GM19238 (cell line): ENCODE measurements at regions not wholly inside any gene's neighbourhood (a gene's known extent, or its start where the extent isn't known, plus 50 kb on each side); places are given as distances from the start of the nearest gene placed in this dataset.

Experiments used
- DNase-seq: peaks from one replicate; pipeline ENCODE4 v3.0.0; 2011; ENCODE audit warnings: low spot score; ENCODE audit not compliant: insufficient read length

DNA sequence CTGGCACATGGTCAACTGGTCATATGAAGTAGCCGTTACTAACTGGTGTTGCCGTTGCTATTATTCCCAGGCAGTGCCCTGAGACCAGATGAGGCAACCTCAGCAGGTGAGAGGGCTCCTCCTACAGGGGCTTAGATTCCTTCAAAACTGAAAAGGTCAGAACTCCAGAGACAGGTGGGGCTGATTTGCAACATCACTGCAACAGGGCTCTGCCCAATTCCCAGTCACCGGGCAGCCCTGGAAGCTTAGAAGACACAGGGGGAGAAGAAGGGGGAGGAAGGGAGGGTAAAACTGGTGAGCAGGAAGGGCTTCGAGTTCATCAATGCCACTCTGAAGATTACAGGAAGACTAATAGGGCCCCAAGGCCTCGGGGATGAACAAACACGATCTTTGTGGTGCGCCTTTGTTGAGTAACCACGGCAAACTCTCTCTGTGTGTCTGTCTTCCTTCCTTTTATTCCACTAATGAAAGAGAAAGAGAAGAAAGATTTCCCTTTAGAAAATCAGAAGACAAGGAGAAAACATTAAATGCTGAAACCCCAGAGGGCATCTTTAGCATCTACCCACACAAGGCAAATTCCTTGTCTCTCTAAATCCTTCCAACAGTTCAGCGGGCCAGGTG is 749.1 kb upstream of the TBX3 start:
- DNase-seq: no peak

DNA sequence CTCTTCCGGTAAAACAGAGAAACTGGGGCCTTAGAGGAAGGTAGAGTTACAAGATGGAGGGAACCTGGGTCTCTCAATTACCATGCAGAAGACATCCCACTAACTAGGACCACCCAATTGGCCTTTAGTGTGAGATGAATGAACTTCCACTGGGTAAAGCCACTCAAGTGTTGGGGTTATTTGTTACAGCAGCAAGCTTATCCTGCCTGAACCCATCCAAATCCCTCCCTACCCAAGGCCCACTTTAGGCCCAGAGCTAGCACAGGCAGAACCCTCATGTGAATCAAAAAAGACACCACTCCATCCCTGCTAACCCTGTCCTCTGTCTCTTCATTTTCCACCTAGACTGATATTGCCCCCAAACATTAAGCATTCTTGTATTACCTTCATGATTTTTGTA is 746.7 kb upstream of the TBX3 start:
- DNase-seq: no peak

DNA sequence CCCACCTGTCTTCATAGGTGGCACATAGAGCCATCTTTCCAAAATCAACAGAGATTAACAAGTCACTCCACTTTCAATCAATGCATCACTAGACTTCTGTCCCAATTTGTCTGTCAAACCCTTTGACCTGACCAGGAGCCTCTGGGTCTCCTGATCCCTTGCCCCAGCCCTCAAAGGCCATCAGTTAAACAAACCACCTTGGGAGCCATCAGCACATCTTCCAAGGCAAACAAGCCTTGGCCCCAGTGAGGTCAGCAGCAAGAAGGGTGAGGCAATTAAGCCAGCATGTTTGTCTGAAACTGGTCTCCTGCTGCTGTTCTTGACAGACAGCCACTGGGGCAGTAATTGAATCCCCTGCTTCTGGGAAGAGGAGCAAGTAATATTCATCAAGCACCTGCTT is 742.8 kb upstream of the TBX3 start:
- no peak for DNase-seq

DNA sequence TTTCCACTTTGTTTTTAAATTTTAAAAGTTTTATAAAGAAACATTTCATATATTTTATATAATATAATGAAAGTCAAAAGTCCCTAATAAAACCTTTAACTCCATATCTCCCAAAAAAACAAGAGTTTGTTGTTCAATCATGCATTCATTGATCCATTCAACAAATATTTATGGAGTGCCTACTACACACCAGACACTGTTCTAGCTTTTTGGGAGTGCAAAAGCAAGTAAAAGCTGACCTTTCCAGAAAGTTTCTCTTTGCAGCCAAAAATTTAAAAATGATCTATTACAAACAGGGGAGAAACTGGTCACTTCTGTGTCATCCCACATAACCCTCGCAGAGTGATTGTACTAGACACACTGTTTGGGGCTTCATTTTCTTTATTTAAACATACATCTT is 740.0 kb upstream of the TBX3 start:
- DNase-seq: no peak

- DNase-seq: no peak
Measured at GRCh38 chr12:115423546-115423987, 739.6 kb upstream of the TBX3 start.

GRCh38 chr12:115422845-115423545 is 739.0 kb upstream of the TBX3 start:
- DNase-seq: no peak

- no peak for DNase-seq
Measured at GRCh38 chr12:115421796-115422709, 738.1 kb upstream of the TBX3 start.

DNA sequence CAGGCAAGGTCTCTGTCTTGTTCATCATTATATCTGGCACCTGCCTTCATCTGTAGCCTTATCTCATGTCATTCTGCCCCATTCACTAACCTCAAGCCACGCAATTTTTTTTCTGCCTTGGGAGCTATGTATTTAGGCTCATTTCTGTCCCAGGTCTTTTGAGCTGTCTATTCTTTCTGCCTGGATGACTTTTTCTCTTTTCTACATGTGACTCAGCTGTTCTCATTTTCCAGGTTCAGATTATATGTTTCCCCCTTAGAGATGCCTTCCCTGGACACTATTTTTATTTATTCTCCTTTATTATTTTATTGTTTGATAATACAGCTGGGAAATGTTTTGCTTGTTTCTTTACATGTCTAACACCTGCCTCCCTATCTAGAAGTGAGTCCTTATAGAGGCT is 737.4 kb upstream of the TBX3 start:
- no peak for DNase-seq

- DNase-seq: no peak
Measured at GRCh38 chr12:115419145-115419646, 735.2 kb upstream of the TBX3 start.

- no peak for DNase-seq
Measured at GRCh38 chr12:115417610-115418009, 733.6 kb upstream of the TBX3 start.

- DNase-seq: no peak
Measured at GRCh38 chr12:115416869-115417268, 732.9 kb upstream of the TBX3 start.

GRCh38 chr12:115413626-115414025 is 729.7 kb upstream of the TBX3 start:
- DNase-seq: no peak

DNA sequence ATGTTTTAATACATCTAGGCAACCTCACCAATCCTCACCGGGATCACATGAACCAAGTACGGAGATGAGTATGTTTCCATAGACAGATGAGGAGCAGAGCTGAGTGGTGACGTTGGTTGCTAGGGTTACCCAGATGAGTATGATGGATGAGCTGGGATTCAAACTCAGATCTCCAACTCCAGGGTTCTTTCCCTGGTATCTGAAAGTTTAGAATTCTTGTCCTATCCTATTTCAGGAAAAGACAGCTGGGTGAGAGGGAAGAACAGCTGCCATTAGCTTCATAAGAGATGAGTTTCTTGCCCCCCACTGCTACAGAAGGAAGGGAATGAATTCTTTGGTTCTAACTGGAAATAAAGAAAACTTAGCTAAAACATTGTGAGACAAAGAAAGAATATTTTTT is 728.9 kb upstream of the TBX3 start:
- no peak for DNase-seq

DNA sequence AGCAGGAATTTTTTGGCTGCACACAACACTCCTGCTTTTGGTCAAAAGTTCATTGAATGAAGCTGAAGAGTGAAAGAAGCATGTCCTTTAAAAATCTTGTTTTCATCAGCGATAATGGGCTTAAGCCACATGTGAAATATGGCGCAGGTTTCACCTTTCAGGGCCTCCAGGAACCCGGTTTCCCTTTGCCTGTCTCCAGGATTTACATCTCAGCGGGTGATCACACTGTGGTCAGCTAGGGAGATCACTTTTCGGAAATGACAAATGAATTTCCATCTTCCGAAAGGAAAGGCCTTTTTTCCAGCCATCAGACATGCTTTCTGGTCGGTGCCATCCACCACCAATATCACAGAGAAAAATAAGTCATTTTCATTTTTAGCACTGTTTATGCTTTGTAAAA is 727.1 kb upstream of the TBX3 start:
- no peak for DNase-seq

DNA sequence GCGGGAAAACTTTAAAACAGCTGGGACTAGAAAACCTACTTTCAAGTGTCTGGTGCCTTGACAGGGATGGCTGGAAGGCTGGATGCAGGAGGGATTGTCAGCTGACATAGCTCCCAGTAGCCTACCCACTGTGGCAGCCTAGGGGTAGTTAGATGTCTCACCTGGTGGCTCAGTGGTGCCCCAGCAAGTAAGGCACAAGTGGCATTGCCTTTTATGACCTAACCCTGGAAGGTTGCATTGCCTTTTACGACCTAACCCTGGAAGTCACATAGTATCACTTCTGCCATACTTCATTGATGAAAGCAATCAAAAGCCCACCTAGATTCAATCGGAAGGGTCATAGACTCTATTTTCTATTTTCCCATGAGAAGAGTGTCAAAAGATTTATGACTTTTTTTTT is 724.7 kb upstream of the TBX3 start:
- DNase-seq: no peak

GRCh38 chr12:115407723-115408122 is 723.7 kb upstream of the TBX3 start:
- no peak for DNase-seq

DNA sequence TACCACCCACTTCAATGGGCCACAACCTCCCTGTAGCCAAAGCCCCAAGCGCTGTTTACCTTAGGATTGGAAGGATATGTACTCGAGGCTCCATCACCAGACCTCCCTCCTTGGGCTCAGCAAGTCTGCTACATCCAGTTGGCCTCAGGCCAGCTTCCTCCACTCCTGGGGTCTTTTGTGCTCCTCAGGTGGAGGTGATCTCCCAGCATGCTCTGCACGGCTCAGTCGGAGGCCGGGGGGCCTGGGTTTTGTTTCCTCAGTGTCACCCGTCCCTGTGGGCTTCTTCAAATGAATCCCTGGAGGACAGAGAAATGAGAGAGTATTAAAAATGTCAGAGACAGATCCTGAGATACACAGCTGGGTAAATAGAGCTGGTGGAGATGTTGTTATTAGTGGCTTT is 723.1 kb upstream of the TBX3 start:
- no peak for DNase-seq

GRCh38 chr12:115405471-115405860 is 721.5 kb upstream of the TBX3 start:
- no peak for DNase-seq

GRCh38 chr12:115404761-115405470 is 720.9 kb upstream of the TBX3 start:
- DNase-seq: no peak

DNA sequence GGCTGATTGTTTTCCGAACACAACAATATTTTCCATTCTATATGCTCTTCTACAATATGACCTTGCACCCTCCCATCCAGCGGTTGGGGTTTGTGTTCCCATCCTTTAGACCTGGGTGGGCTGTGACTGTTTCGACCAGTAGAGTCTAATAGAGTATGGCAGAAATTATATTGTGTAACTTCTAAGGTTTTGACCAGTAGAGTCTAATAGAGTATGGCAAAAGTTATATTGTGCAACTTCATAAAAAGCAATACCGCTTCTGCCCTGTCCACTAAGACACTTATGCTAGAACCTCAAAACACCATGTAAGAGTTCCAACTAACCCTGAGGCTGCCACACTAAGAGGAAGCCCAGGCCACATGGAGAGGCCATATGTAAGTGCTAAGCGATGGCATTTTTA is 719.7 kb upstream of the TBX3 start:
- no peak for DNase-seq

DNA sequence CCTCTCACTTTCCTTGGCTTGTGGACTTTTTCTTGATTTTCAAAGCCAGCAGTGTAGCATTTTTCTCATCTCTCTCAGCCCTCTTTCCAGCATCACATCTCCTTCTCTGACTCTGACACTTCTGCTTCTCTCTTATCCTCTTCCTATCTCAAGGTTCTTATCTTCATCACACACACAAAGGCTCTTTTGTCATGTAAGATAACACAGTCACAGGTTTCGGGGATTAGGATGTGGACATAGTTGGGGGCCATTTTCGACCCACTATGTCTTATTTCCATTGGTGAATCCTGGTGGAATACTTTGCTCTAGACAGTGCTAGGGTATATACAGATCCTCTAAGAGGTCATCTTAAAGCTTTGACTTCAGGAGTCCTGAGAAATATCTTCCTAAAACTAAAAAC is 719.3 kb upstream of the TBX3 start:
- no peak for DNase-seq
